ENCODE measurements at regions not wholly inside any gene's neighbourhood (a gene's known extent, or its start where the extent isn't known, plus 50 kb on each side); places are given as distances from the start of the nearest gene placed in this dataset.

- H3K4me2 ChIP-seq = no peak overlapping the region
- TF ChIP-seq CREB1 (CRISPR knock-in tag; IDR thresholded peaks at IDR 0.05; ENCODE audit: low read depth) (no peak), CTCF (conservative IDR thresholded peaks at IDR 0.05; ENCODE audit: low read depth in 2 of 2) (no peak), ZNF114 (CRISPR knock-in tag; IDR thresholded peaks at IDR 0.05) (no peak), STAT1 (IDR thresholded peaks at IDR 0.05; ENCODE audit: unreplicated experiment) (no peak), ZNF462 (CRISPR knock-in tag; IDR thresholded peaks at IDR 0.05) (no peak), NANOG (IDR thresholded peaks at IDR 0.05; ENCODE audit: borderline replicate concordance) (no peak), ZNF331 (CRISPR knock-in tag; IDR thresholded peaks at IDR 0.05; ENCODE audit: low read depth) (no peak), JUNB (IDR thresholded peaks at IDR 0.05; ENCODE audit: unreplicated experiment) (no peak), ETS1 (IDR thresholded peaks at IDR 0.05) (no peak), REST (IDR thresholded peaks at IDR 0.05; ENCODE audit: unreplicated experiment) (no peak), EZH2phosphoT487 (IDR thresholded peaks at IDR 0.05; ENCODE audit: unreplicated experiment) (no peak), POLR2AphosphoS5 (IDR thresholded peaks at IDR 0.05; ENCODE audit: low read depth) (no peak), EZH2 (IDR thresholded peaks at IDR 0.05; ENCODE audit: low read depth, unreplicated experiment) (no peak)
These were observed 437.1 kb downstream of the ZIC1 start for GRCh38 chr3:147846293-147846692.

More at GRCh38 chr3:147846293-147846692, 437.1 kb downstream of the ZIC1 start:
- Histone ChIP-seq H3K4me1 (ENCODE audit: insufficient read depth) (no peaks in the 10 kb centered on the region), H3K9me2 (ENCODE audit: insufficient read depth) (no peaks in the 10 kb centered on the region), H3K79me2 (replicated peaks; ENCODE audit: insufficient read depth) (no peaks in the 10 kb centered on the region), H4K20me1 (replicated peaks; ENCODE audit: insufficient read depth) (no peaks in the 10 kb centered on the region), H3F3A (replicated peaks; ENCODE audit: low read depth) (no peaks in the 10 kb centered on the region), H2AFZ (no peak overlapping the region), H3K27ac (ENCODE audit: low read depth) (no peak overlapping the region), H3K27me3 (ENCODE audit: insufficient read depth) (no peaks in the 10 kb centered on the region), H3K4me3 (no peak overlapping the region), H3K36me3 (ENCODE audit: insufficient read depth) (no peaks in the 10 kb centered on the region)
- Mint-ChIP-seq H3K27ac (no peak overlapping the region), H3K27me3 (ENCODE audit: insufficient read depth, low read depth, poor library complexity) (no peaks in the 10 kb centered on the region), H3K36me3 (ENCODE audit: low read depth) (no peaks in the 10 kb centered on the region), H3K4me1 (no peaks in the 10 kb centered on the region; the same call in 2 of the 3 replicates), H3K9me3 (no peaks in the 10 kb centered on the region), H3K4me3 (no peak overlapping the region)
- DNase-seq (ENCODE audit: low spot score) (no peak), ATAC-seq (no peak)

Measured in GM23338 (cell line).